MCF 10A (cell line): ENCODE measurements at regions not wholly inside any gene's neighbourhood (a gene's known extent, or its start where the extent isn't known, plus 50 kb on each side); places are given as distances from the start of the nearest gene placed in this dataset.

Experiments
- BruUV-seq: library from RNA; stranded (reverse); fragments of 400-500 nt; replicated peaks from 2 replicates; lab custom pipeline; 2021; lab: Mats Ljungman, UMichigan
- CTCF ChIA-PET: fragments of 300-600 bp; sonication (Branson Sonifier 250); formaldehyde crosslinking; extraction: SDS; loops from one replicate; lab custom pipeline; 2021; ENCODE audit warnings: antibody characterized with exemption, inconsistent platforms; lab: Yijun Ruan, JAX
- POLR2A ChIA-PET: fragments of 300-600, 350-650 bp; sonication (Branson Sonifier 250); formaldehyde crosslinking; extraction: SDS; loops from one replicate; lab custom pipeline; 2020; ENCODE audit warnings: antibody characterized with exemption, inconsistent platforms; lab: Yijun Ruan, JAX
- DNase-seq: peaks from one replicate; pipeline ENCODE4 v3.0.0-alpha.2; 2018; ENCODE audit not compliant: unreplicated experiment
- H3K27ac Mint-ChIP-seq: one replicate; pipeline ENCODE4 v1.8.0; 2022; ENCODE audit warnings: mild to moderate bottlenecking, low read depth, mixed read lengths; ENCODE audit not compliant: unreplicated experiment
- H3K27me3 Mint-ChIP-seq: one replicate; pipeline ENCODE4 v1.8.0; 2022; ENCODE audit warnings: mixed read lengths; ENCODE audit not compliant: insufficient read depth, unreplicated experiment
- H3K36me3 Mint-ChIP-seq: one replicate; pipeline ENCODE4 v1.8.0; 2022; ENCODE audit warnings: mild to moderate bottlenecking, moderate library complexity, mixed read lengths; ENCODE audit not compliant: insufficient read depth, unreplicated experiment
- H3K4me1 Mint-ChIP-seq: one replicate; pipeline ENCODE4 v1.8.0; 2022; ENCODE audit warnings: mixed read lengths; ENCODE audit not compliant: insufficient read depth, unreplicated experiment
- H3K4me3 Mint-ChIP-seq: one replicate; pipeline ENCODE4 v1.8.0; 2022; ENCODE audit warnings: mild to moderate bottlenecking, moderate library complexity, mixed read lengths; ENCODE audit not compliant: unreplicated experiment
- H3K9me3 Mint-ChIP-seq: one replicate; pipeline ENCODE4 v1.8.0; 2022; ENCODE audit warnings: mixed read lengths; ENCODE audit not compliant: unreplicated experiment
- CTCF ChIP-seq: fragments of 200-600 bp; IDR thresholded peaks from one replicate; pipeline ENCODE4 v1.8.0; 2022; ENCODE audit warnings: antibody characterized with exemption, mild to moderate bottlenecking; ENCODE audit not compliant: unreplicated experiment
- intact Hi-C: fragments of 100-400 bp; cut with micrococcal nuclease; formaldehyde crosslinking; loops from 2 replicates; pipeline ENCODE4 v1.14.1; 2022

GRCh38 chr2:186909095-186909494, 60.1 kb upstream of the ZSWIM2 start:
- intact Hi-C loops: no loop called here
- TF ChIP-seq CTCF: no peak
- POLR2A ChIA-PET: no interaction called here
- BruUV-seq: no TSS peak
- Mint-ChIP-seq H3K9me3 (no peaks in the 10 kb centered on the region), H3K27me3 (no peaks in the 10 kb centered on the region), H3K36me3 (no peaks in the 10 kb centered on the region), H3K27ac (no peak overlapping the region), H3K4me1 (no peaks in the 10 kb centered on the region), H3K4me3 (no peak overlapping the region)
- DNase-seq: no peak
- CTCF ChIA-PET: interaction anchor here (1.1 kb wide), 1 partner anchor 591 kb away, joined by 3 read pairs; no protein-coding TSS in a partner anchor

- no TSS peak for BruUV-seq
- ChIA-PET POLR2A (no interaction called here), CTCF (interaction anchor here (0.5 to 1.1 kb wide), 2 partner anchors 106 to 592 kb away, joined by 3 read pairs; no protein-coding TSS in a partner anchor)
- H3K4me1 Mint-ChIP-seq: no peaks in the 10 kb centered on the region
- no peak overlapping the region for H3K4me3 Mint-ChIP-seq
- H3K36me3 Mint-ChIP-seq: no peaks in the 10 kb centered on the region
- no peak for TF ChIP-seq CTCF
- no peaks in the 10 kb centered on the region for H3K27me3 Mint-ChIP-seq
- intact Hi-C loops: no loop called here
- DNase-seq: no peak
- no peaks in the 10 kb centered on the region for H3K9me3 Mint-ChIP-seq
- H3K27ac Mint-ChIP-seq: no peak overlapping the region
Measured at GRCh38 chr2:186907897-186908296, 58.9 kb upstream of the ZSWIM2 start.

DNA sequence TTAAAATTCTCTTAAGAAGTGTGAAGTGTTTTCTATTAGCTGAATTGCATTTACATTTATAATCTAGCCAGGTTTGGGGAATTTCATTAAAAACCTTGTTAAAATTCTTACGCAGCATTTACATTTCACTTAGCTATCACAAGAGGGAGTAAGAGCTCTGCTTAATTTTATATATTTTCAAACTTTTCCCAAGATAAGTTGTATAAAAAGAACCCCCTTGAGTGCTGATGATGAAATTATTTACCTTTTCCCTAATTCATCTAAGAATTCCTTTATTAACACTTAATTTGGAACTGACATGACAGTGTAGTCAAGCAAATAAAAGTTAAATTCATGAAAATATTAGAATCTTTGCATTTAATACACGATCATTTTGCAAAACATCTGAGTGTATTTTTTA, 54.2 kb upstream of the ZSWIM2 start:
- Mint-ChIP-seq H3K4me1 (no peaks in the 10 kb centered on the region), H3K36me3 (no peaks in the 10 kb centered on the region), H3K27ac (no peak overlapping the region), H3K27me3 (no peaks in the 10 kb centered on the region), H3K9me3 (no peaks in the 10 kb centered on the region), H3K4me3 (no peak overlapping the region)
- intact Hi-C loops: loop anchor here (1.0 kb wide), 1 partner anchor 550 kb away; no protein-coding TSS in a partner anchor
- ChIA-PET POLR2A (interaction anchor here (0.6 to 1.2 kb wide), 3 partner anchors 12 to 544 kb away, joined by 3 read pairs; no protein-coding TSS in a partner anchor), CTCF (interaction anchor here (0.6 to 1.3 kb wide), 7 partner anchors 41 to 1580 kb away, joined by 3 to 6 read pairs (median 4); partner anchors contain the start of gene CALCRL)
- DNase-seq: peak; percentile 11
- no TSS peak for BruUV-seq
- peak; percentile 21 for TF ChIP-seq CTCF
